ENCODE measurements at regions not wholly inside any gene's neighbourhood (a gene's known extent, or its start where the extent isn't known, plus 50 kb on each side); places are given as distances from the start of the nearest gene placed in this dataset.
"Not testable (repeated sequence)": the region's sequence is repeated elsewhere in the genome, so short reads cannot be mapped to it uniquely, and the experiment has no call there.

DNA sequence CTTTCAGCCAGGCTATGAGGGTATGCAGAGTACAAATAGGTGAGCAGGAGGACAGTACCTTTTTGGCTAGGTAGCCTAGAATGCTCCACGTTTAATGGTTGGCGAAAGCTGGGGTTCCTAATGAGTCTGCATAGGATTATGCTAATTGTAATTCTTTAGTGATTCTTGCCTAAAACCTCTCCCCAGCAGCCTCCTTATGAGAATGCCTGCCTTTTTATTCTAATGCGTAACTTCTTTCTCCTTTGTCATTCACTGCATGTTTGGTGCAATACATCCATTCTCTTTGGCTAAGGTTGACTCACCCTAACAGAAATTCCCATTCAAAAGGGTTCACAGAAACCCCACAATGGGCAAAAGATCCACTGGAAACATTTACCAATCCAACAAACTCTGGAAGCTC lies 752.2 kb downstream of the FSCB start:
- Histone ChIP-seq H3K9me3 (no peaks in the 10 kb centered on the region), H3K27ac (no peak overlapping the region), H3K4me3 (no peak overlapping the region), H3K4me1 (no peaks in the 10 kb centered on the region), H3K27me3 (no peaks in the 10 kb centered on the region), H3K36me3 (no peaks in the 10 kb centered on the region)
- intact Hi-C loops (cut with DNase I), result no loop called here
- TF ChIP-seq POLR2A (IDR thresholded peaks at IDR 0.05), result no peak
- no peak for TF ChIP-seq CTCF (IDR thresholded peaks at IDR 0.05)
- no peak for TF ChIP-seq POLR2AphosphoS5 (IDR thresholded peaks at IDR 0.05; ENCODE audit: insufficient read depth in 1 of 2, low read depth in 1 of 2)
- DNase-seq (ENCODE audit: extremely low spot score in 2 of 2), result no peak

- intact Hi-C loops (cut with DNase I), result no loop called here
- H3K4me3 ChIP-seq, result no peak overlapping the region
- no peaks in the 10 kb centered on the region for H3K27me3 ChIP-seq
- DNase-seq (ENCODE audit: extremely low spot score in 2 of 2), result no peak
- no peak overlapping the region for H3K27ac ChIP-seq
- H3K4me1 ChIP-seq, result no peaks in the 10 kb centered on the region
- H3K36me3 ChIP-seq, result no peaks in the 10 kb centered on the region
- no peaks in the 10 kb centered on the region for H3K9me3 ChIP-seq
- no peak for TF ChIP-seq POLR2AphosphoS5 (IDR thresholded peaks at IDR 0.05; ENCODE audit: insufficient read depth in 1 of 2, low read depth in 1 of 2)
- no peak for TF ChIP-seq CTCF (IDR thresholded peaks at IDR 0.05)
- no peak for TF ChIP-seq POLR2A (IDR thresholded peaks at IDR 0.05)
These were observed 761.3 kb downstream of the FSCB start for GRCh38 chr14:43745746-43746145.

GRCh38 chr14:43735932-43736331 lies 771.2 kb downstream of the FSCB start:
- no peak for TF ChIP-seq POLR2A (IDR thresholded peaks at IDR 0.05)
- TF ChIP-seq CTCF (IDR thresholded peaks at IDR 0.05), result no peak
- TF ChIP-seq POLR2AphosphoS5 (IDR thresholded peaks at IDR 0.05; ENCODE audit: insufficient read depth in 1 of 2, low read depth in 1 of 2), result no peak
- Histone ChIP-seq H3K36me3 (no peaks in the 10 kb centered on the region), H3K4me3 (no peak overlapping the region), H3K9me3 (no peaks in the 10 kb centered on the region), H3K27me3 (no peaks in the 10 kb centered on the region), H3K4me1 (no peaks in the 10 kb centered on the region), H3K27ac (no peak overlapping the region)
- intact Hi-C loops (cut with DNase I), result no loop called here
- no peak for DNase-seq (ENCODE audit: extremely low spot score in 2 of 2)

- TF ChIP-seq POLR2A (IDR thresholded peaks at IDR 0.05) (no peak), CTCF (IDR thresholded peaks at IDR 0.05) (no peak), POLR2AphosphoS5 (IDR thresholded peaks at IDR 0.05; ENCODE audit: insufficient read depth in 1 of 2, low read depth in 1 of 2) (no peak)
- H3K4me1 ChIP-seq, result no peaks in the 10 kb centered on the region
- no peaks in the 10 kb centered on the region for H3K36me3 ChIP-seq
- H3K9me3 ChIP-seq, result no peaks in the 10 kb centered on the region
- DNase-seq (ENCODE audit: extremely low spot score in 2 of 2), result no peak
- no peak overlapping the region for H3K27ac ChIP-seq
- intact Hi-C loops (cut with DNase I), result no loop called here
- H3K4me3 ChIP-seq, result no peak overlapping the region
- no peaks in the 10 kb centered on the region for H3K27me3 ChIP-seq
These were observed 777.9 kb downstream of the FSCB start for GRCh38 chr14:43729143-43729542.

GRCh38 chr14:43706900-43707299 lies 800.2 kb downstream of the FSCB start:
- no peaks in the 10 kb centered on the region for H3K27me3 ChIP-seq
- no peaks in the 10 kb centered on the region for H3K4me1 ChIP-seq
- no peak overlapping the region for H3K4me3 ChIP-seq
- H3K36me3 ChIP-seq, result no peaks in the 10 kb centered on the region
- no peak for DNase-seq (ENCODE audit: extremely low spot score in 2 of 2)
- H3K27ac ChIP-seq, result no peak overlapping the region
- intact Hi-C loops (cut with DNase I), result no loop called here
- no peaks in the 10 kb centered on the region for H3K9me3 ChIP-seq
- TF ChIP-seq POLR2AphosphoS5 (IDR thresholded peaks at IDR 0.05; ENCODE audit: insufficient read depth in 1 of 2, low read depth in 1 of 2), result no peak

DNA sequence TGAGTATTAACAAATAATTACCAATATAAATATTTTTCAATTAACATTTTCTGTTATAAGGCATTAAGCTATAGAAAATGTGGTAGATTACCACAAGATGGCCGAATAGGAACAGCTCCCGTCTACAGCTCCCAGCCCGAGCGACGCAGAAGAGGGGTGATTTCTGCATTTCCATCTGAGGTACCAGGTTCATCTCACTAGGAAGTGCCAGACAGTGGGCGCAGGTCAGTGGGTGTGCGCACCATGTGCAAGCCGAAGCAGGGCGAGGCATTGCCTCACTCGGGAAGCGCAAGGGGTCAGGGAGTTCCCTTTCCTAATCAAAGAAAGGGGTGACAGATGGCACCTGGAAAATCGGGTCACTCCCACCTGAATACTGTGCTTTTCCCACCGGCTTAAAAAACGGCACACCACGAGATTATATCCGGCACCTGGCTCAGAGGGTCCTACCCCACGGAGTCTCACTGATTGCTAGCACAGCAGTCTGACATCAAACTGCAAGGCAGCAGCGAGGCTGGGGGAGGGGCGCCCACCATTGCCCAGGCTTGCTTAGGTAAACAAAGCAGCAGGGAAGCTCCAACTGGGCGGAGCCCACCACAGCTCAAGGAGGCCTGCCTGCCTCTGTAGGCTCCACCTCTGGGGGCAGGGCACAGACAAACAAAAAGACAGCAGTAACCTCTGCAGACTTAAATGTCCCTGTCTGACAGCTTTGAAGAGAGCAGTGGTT lies 808.4 kb downstream of the FSCB start:
- H3K27me3 ChIP-seq; H3K4me3 ChIP-seq; H3K27ac ChIP-seq; DNase-seq (ENCODE audit: extremely low spot score in 2 of 2); H3K9me3 ChIP-seq; intact Hi-C loops (cut with DNase I); H3K4me1 ChIP-seq; H3K36me3 ChIP-seq: not testable (repeated sequence)
